ENCODE measurements at regions not wholly inside any gene's neighbourhood (a gene's known extent, or its start where the extent isn't known, plus 50 kb on each side); places are given as distances from the start of the nearest gene placed in this dataset.

DNA sequence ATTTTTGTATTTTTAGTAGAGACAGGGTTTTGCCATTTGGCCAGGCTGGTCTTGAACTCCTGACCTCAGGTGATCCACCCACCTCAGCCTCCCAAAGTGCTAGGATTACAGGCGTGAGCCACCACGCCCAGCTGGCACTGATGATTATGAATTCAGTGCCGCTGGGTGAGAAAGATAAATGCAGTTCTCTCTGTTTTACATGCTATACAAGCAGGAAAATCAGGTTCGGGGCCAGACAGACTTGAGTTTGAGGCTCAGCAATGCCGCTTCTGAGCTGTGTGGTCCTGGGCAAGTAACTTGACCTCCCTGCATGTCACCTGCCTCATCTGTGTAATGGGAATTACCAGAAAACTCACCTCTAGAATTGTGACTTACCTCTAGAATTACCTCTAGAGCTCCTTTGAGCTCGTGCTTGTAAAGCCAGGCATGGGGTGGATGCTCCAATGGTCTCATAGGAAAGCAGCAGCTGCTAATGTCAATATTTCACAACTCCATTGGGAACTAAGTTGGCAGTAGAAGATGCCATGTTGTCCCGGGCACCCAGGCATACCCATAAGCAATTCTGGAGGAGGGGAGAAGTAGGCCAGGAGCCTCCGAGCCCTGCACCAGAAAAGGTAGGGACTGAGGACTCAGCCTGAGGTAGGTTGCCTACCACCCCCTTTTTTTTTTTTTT is 119.8 kb upstream of the SLC25A33 start:
- DNase-seq (ENCODE audit: low read depth in 2 of 2): no peak

DNA sequence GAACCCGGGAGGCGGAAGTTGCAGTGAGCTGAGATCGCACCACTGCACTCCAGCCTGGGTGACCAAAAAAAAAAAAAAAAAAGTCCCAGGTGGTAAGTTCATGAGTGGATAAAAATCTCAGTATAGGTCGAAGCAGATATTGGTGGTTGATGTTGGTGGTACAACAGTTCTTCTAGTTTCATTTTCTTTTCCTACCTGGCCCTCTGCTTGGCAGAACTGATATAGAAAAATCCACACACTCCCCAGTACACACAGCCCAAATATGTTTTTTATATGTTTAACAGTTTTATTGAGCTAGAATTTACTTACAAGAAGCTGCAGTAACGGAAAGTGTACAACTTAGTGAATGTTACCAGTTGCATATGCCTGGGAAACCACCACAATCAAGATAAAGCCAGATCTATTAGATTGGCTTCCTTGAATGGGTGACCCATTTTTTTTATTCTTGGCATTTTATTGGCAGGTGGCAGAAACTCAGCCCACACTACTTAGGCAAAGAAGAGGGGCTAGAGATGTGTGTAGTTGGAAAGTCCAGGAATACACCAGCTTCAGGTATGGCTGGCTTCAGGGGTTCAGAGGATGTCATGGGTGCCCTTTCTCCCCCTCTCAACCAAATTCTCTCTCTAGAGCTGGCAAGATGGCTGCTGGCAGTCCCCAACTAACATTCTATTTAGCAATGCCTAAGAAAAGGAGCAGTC is 118.3 kb upstream of the SLC25A33 start:
- no peak for DNase-seq (ENCODE audit: low read depth in 2 of 2)

DNA sequence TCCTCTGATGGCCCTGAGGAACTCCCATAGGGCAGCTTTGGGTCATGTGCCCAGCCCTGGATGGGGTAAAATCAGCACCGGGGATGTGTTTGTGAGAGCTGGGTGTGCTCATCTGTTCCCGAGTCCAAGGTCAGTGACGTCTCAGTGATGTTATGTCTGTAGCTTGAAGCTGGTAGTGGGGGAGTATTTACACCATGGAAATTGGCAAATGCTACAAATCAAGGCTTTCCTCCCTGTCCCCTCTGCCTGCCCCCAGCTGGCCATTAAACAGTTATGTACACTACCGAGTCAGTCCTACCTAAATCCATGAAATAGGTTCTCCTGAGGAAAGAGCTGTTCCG is 117.8 kb upstream of the SLC25A33 start:
- DNase-seq (ENCODE audit: low read depth in 2 of 2): no peak

DNA sequence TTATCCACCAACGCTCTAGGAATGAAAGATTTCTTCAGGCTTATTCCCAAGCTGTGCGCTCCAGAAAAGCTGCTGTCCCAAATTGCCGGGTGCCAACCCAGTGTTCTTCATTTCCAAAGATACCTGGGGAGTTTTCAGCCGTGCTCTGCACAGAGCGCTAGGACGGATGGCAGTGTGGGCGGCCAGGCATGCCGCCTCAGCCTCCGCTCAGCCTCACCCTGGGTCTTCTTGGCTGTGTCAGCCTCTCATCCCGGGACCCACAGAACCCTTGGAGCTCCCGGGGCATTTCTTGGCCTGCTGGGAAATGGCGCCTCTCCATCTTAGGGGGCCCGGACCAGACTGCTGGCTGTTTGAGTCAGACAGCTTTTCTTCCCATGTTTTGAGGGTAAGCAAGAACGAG is 116.9 kb upstream of the SLC25A33 start:
- no peak for DNase-seq (ENCODE audit: low read depth in 2 of 2)

DNA sequence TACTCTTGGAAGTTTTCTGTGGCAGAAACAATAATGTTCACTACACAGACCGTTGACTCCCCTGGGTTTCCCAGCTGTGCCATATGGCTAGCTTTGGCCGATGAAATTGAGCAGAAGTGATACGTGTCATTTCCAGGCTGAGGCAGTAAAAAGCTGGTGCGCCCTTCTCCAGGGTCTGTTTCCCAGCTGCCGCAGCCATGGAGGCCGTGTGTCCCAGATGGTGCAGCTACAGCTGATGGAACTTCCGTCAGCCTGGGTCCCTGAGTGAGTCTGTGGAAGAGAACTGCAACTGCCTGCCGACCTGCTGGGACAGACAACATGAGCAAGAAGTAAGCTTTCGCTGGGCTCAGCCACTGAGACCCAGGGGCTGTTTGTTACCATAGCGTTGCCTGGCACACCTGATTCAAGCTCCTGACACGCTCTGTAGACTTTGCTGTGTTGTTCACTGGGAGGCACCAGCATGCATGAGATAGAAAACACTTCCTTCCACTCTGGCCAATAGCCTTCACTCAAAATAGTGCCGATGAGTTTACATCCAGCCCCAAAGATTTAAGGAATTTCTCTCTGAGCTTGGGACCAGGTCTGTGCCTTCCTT is 116.3 kb upstream of the SLC25A33 start:
- DNase-seq (ENCODE audit: low read depth in 2 of 2): no peak

DNA sequence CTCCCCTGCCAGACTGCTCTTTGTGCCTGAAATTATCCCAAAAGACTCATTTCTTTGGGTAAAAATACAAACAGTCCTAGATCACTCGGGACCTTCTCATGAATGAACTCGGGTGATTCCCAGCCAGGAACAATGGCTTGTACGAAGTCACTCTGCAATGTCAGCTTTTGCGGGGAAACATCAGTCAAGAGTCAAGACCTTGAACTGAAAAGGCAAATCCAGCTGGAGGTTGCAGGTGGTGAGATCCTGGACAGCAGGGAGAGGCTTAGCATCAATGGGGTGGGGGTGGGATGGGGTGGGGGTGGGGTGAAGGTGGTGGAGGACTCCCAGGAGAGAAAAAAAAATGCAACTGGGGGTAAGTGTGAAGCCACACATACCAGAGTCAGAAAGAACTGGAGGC is 115.0 kb upstream of the SLC25A33 start:
- no peak for DNase-seq (ENCODE audit: low read depth in 2 of 2)

DNA sequence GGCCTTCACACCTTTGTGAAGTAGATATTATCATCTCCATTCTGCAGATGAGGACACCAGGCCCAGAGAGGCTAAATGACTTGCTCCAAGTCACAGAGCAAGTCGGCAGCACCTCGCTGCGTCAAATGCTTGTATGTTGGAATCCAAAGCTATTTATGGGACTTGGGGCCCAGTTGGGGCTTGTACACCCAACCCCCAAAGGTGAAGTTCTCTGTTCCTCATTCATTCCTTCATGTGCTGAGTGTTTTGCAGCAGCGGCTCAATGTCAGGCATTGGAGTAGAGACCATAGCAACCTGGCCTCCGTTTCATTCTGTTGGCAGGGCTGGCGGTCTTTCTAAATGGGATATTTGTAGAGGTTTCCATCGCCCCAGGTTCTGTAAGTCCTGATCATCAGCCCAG is 113.4 kb upstream of the SLC25A33 start:
- no peak for DNase-seq (ENCODE audit: low read depth in 2 of 2)

DNA sequence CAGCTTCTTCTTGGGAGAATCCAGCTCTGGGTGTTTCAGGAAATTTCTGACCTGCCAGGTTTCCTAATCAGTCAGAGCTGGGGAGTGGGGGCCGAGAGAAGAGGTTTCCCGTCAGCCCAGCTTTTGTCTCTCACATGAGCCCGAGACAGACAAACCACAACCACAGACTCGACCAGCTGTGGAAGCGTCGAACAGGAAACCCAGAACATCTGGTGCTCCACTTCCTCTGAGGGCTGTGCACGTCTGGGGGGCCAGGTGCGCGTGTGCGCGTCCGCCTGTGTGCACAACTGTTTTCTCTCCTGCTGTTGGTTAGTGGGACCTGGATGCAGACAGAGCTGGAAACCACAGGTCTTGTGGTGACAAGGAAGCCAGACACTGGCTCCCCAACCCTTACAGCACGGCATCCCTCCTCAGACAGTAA is 113.0 kb upstream of the SLC25A33 start:
- peak; percentile 38 to 52 for DNase-seq (ENCODE audit: low read depth in 2 of 2)

DNA sequence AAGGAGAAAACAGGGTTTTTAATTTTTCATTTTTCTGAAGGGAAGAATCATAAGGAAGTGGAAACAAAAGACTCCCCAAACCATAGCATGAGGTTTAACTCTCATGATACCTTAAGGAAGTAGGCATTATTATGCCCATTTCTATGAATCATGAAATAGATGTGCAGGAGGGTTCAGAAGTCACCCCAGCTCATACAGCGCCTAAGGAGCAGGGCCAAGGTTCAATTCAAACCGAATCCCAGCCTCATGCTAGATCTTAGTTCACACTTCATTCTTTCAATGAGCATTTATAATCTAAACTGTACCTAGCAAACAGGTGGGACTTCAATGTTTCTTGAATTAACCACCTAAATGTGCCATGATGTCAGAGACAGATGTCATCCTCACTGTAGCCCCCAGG is 111.9 kb upstream of the SLC25A33 start:
- no peak for DNase-seq (ENCODE audit: low read depth in 2 of 2)

DNA sequence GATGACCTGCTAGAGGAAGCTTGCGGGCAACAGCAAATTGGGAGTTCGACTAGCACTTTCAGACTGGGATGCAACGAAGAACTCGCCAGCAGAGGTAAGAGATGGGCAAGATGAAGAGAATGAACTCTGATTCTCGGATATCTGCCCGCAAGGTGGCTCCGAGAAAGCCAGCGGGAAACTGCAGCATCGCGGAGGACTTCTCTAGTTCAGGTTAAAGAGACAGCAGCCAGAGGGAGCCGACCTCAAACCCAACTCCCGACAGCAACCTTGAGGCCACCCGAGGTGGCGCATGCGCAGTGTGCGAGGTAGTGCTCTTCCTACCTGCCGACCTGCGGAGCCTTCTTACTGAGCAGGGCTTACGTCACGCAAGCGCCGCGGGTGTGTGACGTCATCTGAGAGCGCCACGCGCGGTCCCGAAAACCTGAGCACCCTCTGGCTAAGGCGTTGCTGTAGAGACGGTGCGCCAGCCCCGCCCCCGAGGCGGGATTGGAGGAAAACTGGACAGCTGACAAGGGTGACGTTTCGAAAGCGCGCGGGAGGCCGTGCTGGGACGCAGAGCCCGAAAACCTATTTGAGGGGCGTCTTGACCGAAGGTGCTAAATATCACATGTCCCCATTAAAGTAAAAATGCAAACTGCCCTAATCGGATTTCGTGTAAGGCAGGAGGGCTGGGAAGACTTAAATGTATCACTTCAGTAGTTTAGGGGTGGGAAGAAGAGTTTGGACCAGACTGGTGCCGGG is 110.5 kb upstream of the SLC25A33 start:
- peak; percentile 98 to 99 for DNase-seq (ENCODE audit: low read depth in 2 of 2)

DNA sequence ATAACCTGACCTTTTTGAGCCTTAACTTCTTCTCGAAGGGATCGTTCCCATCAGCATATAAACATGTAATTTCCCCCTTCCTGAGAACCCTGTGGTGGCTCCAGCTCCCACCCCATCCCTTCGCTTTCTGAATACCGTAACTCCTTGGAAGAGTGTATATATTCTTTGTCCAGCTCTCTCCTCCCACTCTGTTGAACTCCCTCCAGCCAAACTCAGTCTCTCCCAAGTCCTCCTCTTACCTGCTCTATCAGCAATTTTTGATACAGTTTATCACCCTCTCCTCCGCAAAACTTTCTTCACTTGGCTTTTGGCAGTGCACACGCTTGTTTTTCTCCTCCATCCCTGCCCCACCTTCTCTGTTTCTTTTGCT is 109.9 kb upstream of the SLC25A33 start:
- no peak for DNase-seq (ENCODE audit: low read depth in 2 of 2)

DNA sequence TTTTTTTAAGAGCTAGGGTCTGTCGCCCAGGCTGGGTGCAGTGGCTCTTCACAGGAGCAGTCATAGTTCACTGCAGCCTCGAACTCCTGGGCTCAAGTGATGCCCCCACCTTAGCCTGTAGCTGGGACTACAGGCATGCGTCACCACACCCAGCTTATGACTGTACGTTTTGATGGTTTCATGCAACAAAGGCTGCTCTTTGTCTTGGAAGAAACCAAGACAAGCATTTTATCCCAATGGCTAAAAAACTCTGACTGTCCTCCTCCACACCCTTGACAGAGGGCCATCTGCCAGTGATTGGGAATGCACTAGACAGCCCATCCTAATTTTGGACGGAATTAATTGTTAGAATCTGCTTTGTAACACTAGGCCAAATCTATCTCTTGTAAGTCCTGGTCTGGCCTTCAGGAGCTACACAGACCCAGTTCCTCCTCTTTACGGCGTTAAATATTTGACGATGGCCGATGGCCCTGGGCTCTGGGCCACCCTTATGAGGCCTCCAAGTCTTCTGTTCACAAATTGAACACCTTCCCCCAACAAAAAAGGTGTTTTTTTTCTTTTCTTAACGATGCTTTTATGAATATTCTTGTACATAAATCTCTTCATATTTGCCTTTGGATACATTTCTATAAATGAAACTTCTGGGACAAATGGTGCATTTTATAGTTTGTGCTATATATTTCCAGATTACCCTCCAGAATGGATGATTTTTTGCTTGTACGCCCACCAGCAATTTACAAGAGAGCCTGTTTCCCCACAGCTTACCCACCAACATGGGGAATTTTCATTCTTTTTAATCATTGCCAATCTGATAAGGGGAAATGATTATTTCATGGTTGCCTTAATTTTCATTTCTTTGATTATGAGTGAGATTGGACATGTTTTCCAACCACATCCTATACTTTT is 104.8 kb upstream of the SLC25A33 start:
- DNase-seq (ENCODE audit: low read depth in 2 of 2): no peak

DNA sequence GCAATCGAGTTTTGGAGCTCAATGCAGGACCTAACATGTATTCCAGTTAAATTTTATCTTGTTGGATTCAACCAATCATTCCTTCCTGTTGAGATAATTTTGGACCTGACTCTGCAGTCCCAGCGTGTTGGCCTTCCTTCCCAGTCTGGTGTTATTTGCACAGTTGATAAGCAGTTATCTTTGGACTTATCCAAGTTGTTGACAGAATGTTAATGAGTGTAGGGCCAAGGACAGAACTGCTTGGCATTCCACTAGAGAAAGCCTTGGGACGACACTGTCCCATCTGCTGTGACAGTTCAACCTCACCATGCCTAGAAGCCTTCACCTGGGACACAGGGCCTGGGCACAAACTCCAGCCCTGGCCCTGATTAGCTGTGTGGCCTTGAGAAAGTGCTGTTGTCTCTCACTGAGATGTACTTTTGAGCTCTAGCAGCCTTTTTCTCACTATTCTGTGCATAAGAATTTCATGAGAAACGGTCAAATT is 104.1 kb upstream of the SLC25A33 start:
- no peak for DNase-seq (ENCODE audit: low read depth in 2 of 2)

DNA sequence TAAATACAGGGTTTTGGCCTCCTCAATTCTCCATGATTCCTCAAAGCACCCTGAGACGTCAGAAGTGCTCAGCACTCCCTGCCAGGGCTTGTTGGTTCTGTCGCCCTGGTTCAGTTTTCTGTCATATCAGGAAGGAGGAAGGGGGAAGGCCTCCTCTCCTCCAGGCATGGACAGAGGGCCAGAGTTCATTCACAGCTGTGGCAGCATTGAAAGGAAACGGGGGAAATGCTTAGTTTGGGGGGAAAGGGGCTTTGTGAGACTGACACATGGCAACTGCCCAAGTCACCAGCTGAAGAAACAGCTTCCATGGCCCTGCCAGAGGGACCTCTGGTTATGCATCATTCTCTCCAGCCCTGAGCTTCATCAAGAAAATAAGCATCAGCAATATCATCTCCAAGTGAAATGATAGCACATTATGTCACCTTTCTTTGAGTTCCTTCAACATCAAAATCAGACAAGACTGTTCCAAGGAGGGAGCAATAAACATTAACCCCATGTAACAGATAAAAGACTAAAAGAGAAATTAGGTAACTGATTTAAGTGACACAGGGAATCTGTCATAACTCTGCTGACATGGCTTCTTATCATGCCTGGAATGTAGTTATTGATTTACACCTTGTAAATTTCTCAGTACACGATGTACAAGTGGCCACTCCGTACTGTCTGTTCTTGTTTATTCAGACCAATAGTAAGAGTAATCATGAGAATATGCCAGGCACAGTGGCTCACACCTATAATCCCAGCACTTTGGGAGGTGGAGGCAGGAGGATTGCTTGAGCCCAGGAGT is 103.2 kb upstream of the SLC25A33 start:
- DNase-seq (ENCODE audit: low read depth in 2 of 2): no peak

DNA sequence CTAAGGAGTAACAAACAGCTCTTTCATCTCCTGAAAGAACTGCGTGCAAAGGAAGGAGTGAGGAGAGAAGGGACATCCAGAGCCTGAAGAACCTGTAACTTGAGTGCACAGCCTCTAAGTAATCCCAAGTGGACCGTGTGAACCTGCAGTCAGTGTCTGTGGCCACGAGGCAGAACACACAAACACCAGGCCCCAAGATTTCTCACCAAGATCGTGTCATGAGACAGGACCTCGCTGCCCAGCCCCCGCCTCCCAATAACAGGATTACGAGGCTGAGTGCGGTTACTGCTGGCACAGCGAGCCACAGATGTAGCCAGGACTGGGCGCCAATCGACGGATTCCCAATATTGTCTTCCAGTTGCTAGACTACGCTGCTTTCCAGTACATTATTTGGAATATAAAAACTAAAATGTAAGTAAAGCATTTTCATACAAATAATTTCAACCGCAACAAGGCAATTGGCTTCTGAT is 101.3 kb upstream of the SLC25A33 start:
- DNase-seq (ENCODE audit: low read depth in 2 of 2): no peak

DNA sequence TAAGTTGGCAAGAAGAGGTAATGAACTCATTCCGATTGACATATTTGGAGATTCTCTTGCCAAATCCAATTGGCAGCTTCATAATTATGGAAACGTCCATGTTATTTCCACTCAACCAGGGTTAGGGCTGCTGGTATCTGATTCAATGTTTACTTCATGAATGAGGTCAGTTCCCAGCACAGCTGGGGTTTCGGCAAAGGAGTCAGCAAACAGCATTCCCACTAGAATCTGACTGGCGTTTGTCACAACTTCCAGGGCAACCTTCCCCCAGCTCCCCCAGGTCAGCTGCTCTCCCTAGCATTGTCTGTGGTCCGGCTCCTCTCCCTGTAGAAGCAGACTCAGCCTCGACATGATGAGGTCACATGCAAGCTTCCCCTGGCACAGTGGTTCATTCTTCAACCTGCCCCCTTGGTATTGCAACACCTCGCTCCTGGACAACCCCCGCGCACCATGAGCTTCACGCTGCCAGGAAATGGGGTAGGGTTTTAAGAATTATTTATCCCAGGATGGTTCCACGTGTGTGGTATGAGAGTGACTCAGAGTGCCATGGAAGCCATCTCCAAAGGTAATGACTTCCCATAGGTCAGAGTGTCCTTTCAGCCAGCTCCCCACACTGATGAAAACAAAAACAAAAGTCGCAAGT is 100.7 kb upstream of the SLC25A33 start:
- DNase-seq (ENCODE audit: low read depth in 2 of 2): no peak

DNA sequence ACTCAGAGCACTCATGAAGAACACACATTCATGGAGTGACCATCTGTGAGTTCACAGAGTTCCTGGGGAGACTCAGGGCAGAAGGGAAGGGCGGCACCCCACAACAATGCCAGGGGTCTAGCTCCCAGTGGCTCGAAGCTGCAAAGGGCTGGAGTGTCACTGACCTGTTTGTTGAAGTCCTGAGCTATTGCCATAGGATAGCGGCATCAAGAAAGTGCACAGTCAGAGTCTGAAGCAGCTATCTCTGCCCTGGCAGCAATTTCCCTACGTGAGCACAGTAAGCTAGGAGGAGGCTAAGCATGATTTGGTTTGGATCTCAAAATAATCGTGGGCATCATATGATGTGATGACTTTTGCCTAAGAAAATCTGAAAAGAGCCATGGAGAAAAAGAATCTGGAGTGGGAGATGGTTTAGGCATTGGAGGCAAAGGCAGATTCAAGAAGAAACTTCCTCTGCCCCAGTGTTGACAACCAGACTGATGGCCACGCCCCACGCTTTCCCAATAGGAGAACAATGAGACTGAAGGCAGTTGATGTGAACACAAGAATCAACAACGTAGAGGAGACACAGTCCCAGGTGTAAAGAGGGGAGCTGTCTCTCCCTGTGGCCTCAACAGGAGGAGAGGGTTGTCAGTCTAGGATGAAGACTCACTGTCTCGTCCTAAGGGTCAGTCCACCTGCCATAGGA is 100.0 kb upstream of the SLC25A33 start:
- no peak for DNase-seq (ENCODE audit: low read depth in 2 of 2)

DNA sequence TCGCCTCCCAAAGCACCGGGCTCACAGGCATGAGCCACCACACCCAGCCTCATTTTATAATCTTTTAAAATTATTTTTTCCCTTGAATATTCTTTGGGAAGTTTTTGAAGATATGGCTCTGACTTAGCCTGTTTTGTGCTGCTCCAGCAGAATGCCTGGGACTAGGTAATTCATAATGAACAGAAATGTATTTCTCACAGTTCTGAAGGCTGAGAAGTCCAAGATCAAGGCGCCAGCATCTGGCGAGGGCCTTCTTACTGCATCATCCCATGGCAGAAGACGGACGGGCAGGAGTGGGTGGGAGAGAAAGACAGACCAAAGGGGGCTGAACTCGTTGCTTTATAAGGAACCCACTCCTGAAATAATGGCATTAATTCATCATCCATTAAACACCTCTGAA is 99.0 kb upstream of the SLC25A33 start:
- DNase-seq (ENCODE audit: low read depth in 2 of 2): no peak

DNA sequence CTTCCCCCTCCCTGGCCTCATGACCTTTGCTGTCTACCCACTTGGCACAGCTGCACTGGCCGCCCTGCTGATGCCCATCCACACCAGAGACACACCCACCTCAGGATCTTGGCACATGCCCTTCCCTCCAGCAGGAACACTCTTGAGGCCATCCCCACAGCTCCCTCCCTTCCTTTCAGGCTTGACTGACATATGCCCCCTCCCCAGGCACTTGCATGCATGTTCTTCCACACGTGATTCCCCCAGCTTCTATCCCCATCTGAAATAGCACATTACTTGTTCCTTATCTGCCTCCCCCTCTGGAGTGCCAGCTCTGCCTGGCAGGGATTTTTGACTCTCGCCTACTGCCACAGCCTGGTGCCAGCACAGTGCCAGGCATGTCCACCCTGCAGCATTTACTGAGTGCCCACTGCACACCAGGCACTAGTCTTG is 98.5 kb upstream of the SLC25A33 start:
- DNase-seq (ENCODE audit: low read depth in 2 of 2): no peak

Measured in stimulated activated CD4-positive, alpha-beta T cell treated with anti-CD3 and anti-CD28 coated beads, Interleukin-1b, Interleukin-23, amount 100 ng/mL, for 4 hours (primary cell).